CD4-positive, CD25-positive, alpha-beta regulatory T cell (primary cell): ENCODE measurements at regions not wholly inside any gene's neighbourhood (a gene's known extent, or its start where the extent isn't known, plus 50 kb on each side); places are given as distances from the start of the nearest gene placed in this dataset.

Experiments
- ATAC-seq, 2 donors: fragments of 150-1000 bp; cut with Tn5 transposase; one replicate each; pipeline ENCODE4 v1.10.0; 2021; ENCODE audit warnings: low read depth in 2 of 2, moderate number of reproducible peaks in 2 of 2, moderate library complexity in 1 of 2
- DNase-seq, 3 donors: peaks; one replicate each; pipeline versions ENCODE4 v3.0.0 to v3.0.0-alpha.2; 2012 to 2022; ENCODE audit warnings: mixed read lengths in 1 of 3
- H3K27ac ChIP-seq: one replicate; pipeline ENCODE4 v1.7.0; 2013; ENCODE audit warnings: mild to moderate bottlenecking, low read length; ENCODE audit not compliant: insufficient read depth, poor library complexity, severe bottlenecking
- H3K27me3 ChIP-seq: one replicate; pipeline ENCODE4 v1.7.0; 2013; ENCODE audit warnings: low read length; ENCODE audit not compliant: control insufficient read depth, insufficient read depth
- H3K36me3 ChIP-seq: one replicate; pipeline ENCODE4 v1.7.0; 2013; ENCODE audit warnings: mild to moderate bottlenecking, low read length, moderate library complexity; ENCODE audit not compliant: control insufficient read depth, insufficient read depth
- H3K4me1 ChIP-seq: 2 replicates; pipeline ENCODE4 v1.7.0; 2013; ENCODE audit warnings: mild to moderate bottlenecking, low read length; ENCODE audit not compliant: insufficient read depth, control insufficient read depth, poor library complexity, severe bottlenecking
- H3K4me3 ChIP-seq: one replicate; pipeline ENCODE4 v1.7.0; 2013; ENCODE audit warnings: low read depth, mild to moderate bottlenecking, low read length, moderate library complexity
- H3K9me3 ChIP-seq, 2 experiments: 1 replicate in 1 of 2; 2 replicates in 1 of 2; pipeline ENCODE4 v1.7.0; 2013; ENCODE audit warnings: low read length in 2 of 2, mild to moderate bottlenecking in 1 of 2, moderate library complexity in 1 of 2; ENCODE audit not compliant: control insufficient read depth in 2 of 2
- H3K27ac Mint-ChIP-seq, 3 donors: one replicate each; pipeline ENCODE4 v1.8.0; 2020 to 2022; ENCODE audit warnings: mild to moderate bottlenecking in 3 of 3, mixed read lengths in 3 of 3, moderate library complexity in 2 of 3
- H3K27me3 Mint-ChIP-seq: one replicate; pipeline ENCODE4 v1.8.0; 2022; ENCODE audit warnings: mild to moderate bottlenecking, mixed read lengths
- H3K36me3 Mint-ChIP-seq: one replicate; pipeline ENCODE4 v1.8.0; 2020; ENCODE audit warnings: mixed read lengths
- H3K4me1 Mint-ChIP-seq, 4 donors: one replicate each; pipeline ENCODE4 v1.8.0; 2020 to 2022; ENCODE audit warnings: mixed read lengths in 4 of 4, mild to moderate bottlenecking in 1 of 4
- H3K4me3 Mint-ChIP-seq, 4 donors: one replicate each; pipeline ENCODE4 v1.8.0; 2020 to 2022; ENCODE audit warnings: mild to moderate bottlenecking in 4 of 4, mixed read lengths in 4 of 4, moderate library complexity in 3 of 4
- H3K9me3 Mint-ChIP-seq, 7 donors: one replicate each; pipeline ENCODE4 v1.8.0; 2020 to 2022; ENCODE audit warnings: mixed read lengths in 7 of 7, mild to moderate bottlenecking in 3 of 7, moderate library complexity in 2 of 7

GRCh38 chr4:67158666-67159065 is 386.6 kb downstream of the CENPC start:
- DNase-seq (no peak), ATAC-seq (no peak)
- H3K27ac Mint-ChIP-seq = no peak overlapping the region
- Histone ChIP-seq H3K36me3 (no peaks in the 10 kb centered on the region), H3K27ac (no peak overlapping the region), H3K27me3 (no peaks in the 10 kb centered on the region), H3K4me1 (no peaks in the 10 kb centered on the region), H3K4me3 (no peak overlapping the region), H3K9me3 (no peaks in the 10 kb centered on the region)
- H3K4me3 Mint-ChIP-seq = no peak overlapping the region
- peaks cover 0 to 4% (median 0%) of the 10 kb centered on the region in 7 donors for H3K9me3 Mint-ChIP-seq
- no peaks in the 10 kb centered on the region for H3K27me3 Mint-ChIP-seq
- no peaks in the 10 kb centered on the region for H3K4me1 Mint-ChIP-seq
- H3K36me3 Mint-ChIP-seq = no peaks in the 10 kb centered on the region

- Mint-ChIP-seq H3K9me3 (peaks cover 0 to 5% (median 0%) of the 10 kb centered on the region in 7 donors), H3K27ac (no peak overlapping the region), H3K4me3 (no peak overlapping the region), H3K4me1 (no peaks in the 10 kb centered on the region), H3K27me3 (no peaks in the 10 kb centered on the region), H3K36me3 (no peaks in the 10 kb centered on the region)
- DNase-seq = no peak
- Histone ChIP-seq H3K27ac (no peak overlapping the region), H3K4me1 (no peaks in the 10 kb centered on the region), H3K4me3 (no peak overlapping the region), H3K36me3 (no peaks in the 10 kb centered on the region), H3K9me3 (no peaks in the 10 kb centered on the region), H3K27me3 (no peaks in the 10 kb centered on the region)
- no peak for ATAC-seq
Measured at GRCh38 chr4:67152976-67153375, 392.3 kb downstream of the CENPC start.

- Histone ChIP-seq H3K27ac (no peak overlapping the region), H3K27me3 (no peaks in the 10 kb centered on the region), H3K36me3 (no peaks in the 10 kb centered on the region), H3K4me3 (no peak overlapping the region), H3K9me3 (no peaks in the 10 kb centered on the region), H3K4me1 (no peaks in the 10 kb centered on the region)
- H3K4me1 Mint-ChIP-seq = no peaks in the 10 kb centered on the region
- peaks cover 0 to 5% (median 0%) of the 10 kb centered on the region in 7 donors for H3K9me3 Mint-ChIP-seq
- H3K27ac Mint-ChIP-seq = no peak overlapping the region
- ATAC-seq (no peak), DNase-seq (no peak)
- H3K4me3 Mint-ChIP-seq = no peak overlapping the region
- no peaks in the 10 kb centered on the region for H3K36me3 Mint-ChIP-seq
- no peaks in the 10 kb centered on the region for H3K27me3 Mint-ChIP-seq
Measured at GRCh38 chr4:67151376-67152343, 393.6 kb downstream of the CENPC start.

GRCh38 chr4:67141586-67141985 is 403.7 kb downstream of the CENPC start:
- H3K9me3 Mint-ChIP-seq = peaks cover 0 to 3% (median 0%) of the 10 kb centered on the region in 7 donors
- H3K27me3 ChIP-seq = no peaks in the 10 kb centered on the region
- H3K27ac Mint-ChIP-seq = no peak overlapping the region
- H3K4me3 Mint-ChIP-seq = no peak overlapping the region
- H3K4me3 ChIP-seq = no peak overlapping the region
- H3K9me3 ChIP-seq = no peaks in the 10 kb centered on the region
- no peak overlapping the region for H3K27ac ChIP-seq
- H3K4me1 ChIP-seq = no peaks in the 10 kb centered on the region
- DNase-seq (no peak), ATAC-seq (no peak)
- no peaks in the 10 kb centered on the region for H3K36me3 ChIP-seq
- no peaks in the 10 kb centered on the region for H3K27me3 Mint-ChIP-seq
- no peaks in the 10 kb centered on the region for H3K4me1 Mint-ChIP-seq
- H3K36me3 Mint-ChIP-seq = no peaks in the 10 kb centered on the region

- Mint-ChIP-seq H3K27me3 (no peaks in the 10 kb centered on the region), H3K36me3 (no peaks in the 10 kb centered on the region), H3K27ac (no peak overlapping the region), H3K9me3 (peaks cover 0 to 10% (median 2%) of the 10 kb centered on the region in 7 donors), H3K4me1 (no peaks in the 10 kb centered on the region), H3K4me3 (no peak overlapping the region)
- Histone ChIP-seq H3K27me3 (no peaks in the 10 kb centered on the region), H3K4me1 (no peaks in the 10 kb centered on the region), H3K4me3 (no peak overlapping the region), H3K36me3 (no peaks in the 10 kb centered on the region), H3K27ac (no peak overlapping the region), H3K9me3 (no peaks in the 10 kb centered on the region)
- DNase-seq = no peak
- ATAC-seq = no peak
Measured at GRCh38 chr4:67134616-67135015, 410.7 kb downstream of the CENPC start.

GRCh38 chr4:67133162-67133561 is 412.1 kb downstream of the CENPC start:
- H3K27me3 ChIP-seq = no peaks in the 10 kb centered on the region
- no peaks in the 10 kb centered on the region for H3K36me3 ChIP-seq
- Mint-ChIP-seq H3K9me3 (peaks cover 0 to 10% (median 2%) of the 10 kb centered on the region in 7 donors), H3K27me3 (no peaks in the 10 kb centered on the region), H3K27ac (no peak overlapping the region), H3K4me1 (no peaks in the 10 kb centered on the region), H3K36me3 (no peaks in the 10 kb centered on the region), H3K4me3 (no peak overlapping the region)
- ATAC-seq (no peak), DNase-seq (no peak)
- H3K4me3 ChIP-seq = no peak overlapping the region
- H3K27ac ChIP-seq = no peak overlapping the region
- no peaks in the 10 kb centered on the region for H3K9me3 ChIP-seq
- no peaks in the 10 kb centered on the region for H3K4me1 ChIP-seq

- H3K4me1 Mint-ChIP-seq = no peaks in the 10 kb centered on the region
Measured at GRCh38 chr4:67131224-67131623, 414.1 kb downstream of the CENPC start.

GRCh38 chr4:67130411-67130810 is 414.9 kb downstream of the CENPC start:
- H3K27me3 ChIP-seq = no peaks in the 10 kb centered on the region
- H3K4me3 Mint-ChIP-seq = no peak overlapping the region
- H3K36me3 ChIP-seq = no peaks in the 10 kb centered on the region
- ATAC-seq (no peak), DNase-seq (no peak)
- peaks cover 0 to 10% (median 3%) of the 10 kb centered on the region in 7 donors for H3K9me3 Mint-ChIP-seq
- H3K27ac ChIP-seq = no peak overlapping the region
- H3K27me3 Mint-ChIP-seq = no peaks in the 10 kb centered on the region
- no peak overlapping the region for H3K27ac Mint-ChIP-seq
- H3K4me1 Mint-ChIP-seq = no peaks in the 10 kb centered on the region
- H3K9me3 ChIP-seq = no peaks in the 10 kb centered on the region
- no peaks in the 10 kb centered on the region for H3K36me3 Mint-ChIP-seq
- H3K4me1 ChIP-seq = no peaks in the 10 kb centered on the region
- no peak overlapping the region for H3K4me3 ChIP-seq

More at GRCh38 chr4:67131224-67131623, 414.1 kb downstream of the CENPC start:
- no peak for ATAC-seq
- Mint-ChIP-seq H3K36me3 (no peaks in the 10 kb centered on the region), H3K4me3 (no peak overlapping the region), H3K27me3 (no peaks in the 10 kb centered on the region), H3K27ac (no peak overlapping the region), H3K9me3 (peaks cover 0 to 10% (median 2%) of the 10 kb centered on the region in 7 donors)
- no peaks in the 10 kb centered on the region for H3K27me3 ChIP-seq
- no peaks in the 10 kb centered on the region for H3K4me1 ChIP-seq
- H3K4me3 ChIP-seq = no peak overlapping the region
- no peaks in the 10 kb centered on the region for H3K36me3 ChIP-seq
- no peak overlapping the region for H3K27ac ChIP-seq
- no peak for DNase-seq
- no peaks in the 10 kb centered on the region for H3K9me3 ChIP-seq
